A549 (cell line): ENCODE measurements at regions not wholly inside any gene's neighbourhood (a gene's known extent, or its start where the extent isn't known, plus 50 kb on each side); places are given as distances from the start of the nearest gene placed in this dataset.

Experiments
- ATAC-seq, 2 experiments: fragments of 200-7000 bp in 1 of 2; fragments of >200 bp in 1 of 2; cut with Nextera tagmentation in 1 of 2; cut with Tn5 transposase in 1 of 2; 3 replicates each; pipeline versions ENCODE4 v1.8.0 to v1.9.1; 2018 to 2020; ENCODE audit warnings: mild to moderate bottlenecking in 1 of 2, moderate library complexity in 1 of 2
- CTCF ChIA-PET: fragments of 300-600 bp; sonication (Branson Sonifier 250); formaldehyde crosslinking; extraction: SDS; loops from one replicate; lab custom pipeline; 2021; ENCODE audit warnings: antibody characterized with exemption, inconsistent platforms; lab: Yijun Ruan, JAX
- POLR2A ChIA-PET: fragments of 350-600 bp; formaldehyde crosslinking; extraction: SDS; loops from one replicate; lab custom pipeline; 2021; ENCODE audit warnings: antibody characterized with exemption, inconsistent platforms; lab: Yijun Ruan, JAX
- DNase-seq, 2 experiments: peaks; one replicate each; pipeline versions ENCODE4 v3.0.0 to v3.0.0-alpha.2; 2011 to 2016; ENCODE audit warnings: low read depth in 1 of 2, low spot score in 1 of 2
- FAIRE-seq: peaks from 2 replicates; lab custom pipeline; 2011; peaks lifted over from hg19 to GRCh38; lab: Jason Lieb, UNC
- H3K27ac ChIP-seq, 2 experiments: fragments of >200 bp; sonication (Bioruptor Twin); formaldehyde crosslinking; 3 replicates each; pipeline ENCODE4 v1.5.1; 2016 to 2017
- H3K4me1 ChIP-seq: fragments of >200 bp; sonication (Bioruptor Twin); formaldehyde crosslinking; 3 replicates; pipeline ENCODE4 v1.6.1; 2016
- H3K4me2 ChIP-seq: fragments of >200 bp; sonication (Bioruptor Twin); formaldehyde crosslinking; 3 replicates; pipeline ENCODE4 v1.6.1; 2016
- H3K4me3 ChIP-seq: fragments of >200 bp; sonication (Bioruptor Twin); formaldehyde crosslinking; 3 replicates; pipeline ENCODE4 v1.5.1; 2016
- H3K9me3 ChIP-seq: fragments of >200 bp; sonication (Bioruptor Twin); formaldehyde crosslinking; 3 replicates; pipeline ENCODE4 v1.6.1; 2016
- CBX2 ChIP-seq: fragments of 200-600 bp; sonication (generic); IDR thresholded peaks from 2 replicates; pipeline ENCODE4 v1.6.1; 2016; ENCODE audit warnings: low read depth, mild to moderate bottlenecking, borderline replicate concordance
- CHD4 ChIP-seq: fragments of 200-600 bp; sonication (generic); IDR thresholded peaks from 2 replicates; pipeline ENCODE4 v1.6.1; 2016; ENCODE audit warnings: antibody characterized with exemption, mild to moderate bottlenecking, borderline replicate concordance
- CTCF ChIP-seq: fragments of >200 bp; sonication (Bioruptor Twin); formaldehyde crosslinking; IDR thresholded peaks from 3 replicates; pipeline ENCODE4 v1.5.1; 2016
- E2F6 ChIP-seq: IDR thresholded peaks from 2 replicates; pipeline ENCODE4 v1.6.1; 2012; ENCODE audit warnings: low read depth, borderline replicate concordance
- EHF ChIP-seq: fragments of 250-450 bp; sonication (Bioruptor Pico); IDR thresholded peaks from 2 replicates; pipeline ENCODE4 v1.5.0; 2020; ENCODE audit warnings: mild to moderate bottlenecking
- ESRRA ChIP-seq: fragments of 150-350 bp; IDR thresholded peaks from 2 replicates; pipeline ENCODE4 v1.6.1; 2014; ENCODE audit warnings: mild to moderate bottlenecking, low read length, borderline replicate concordance
- FOSB ChIP-seq: fragments of 250-450 bp; sonication (Bioruptor Pico); IDR thresholded peaks from 2 replicates; pipeline ENCODE4 v1.5.0; 2020; ENCODE audit warnings: mild to moderate bottlenecking, moderate library complexity
- FOSL2 ChIP-seq, 2 experiments: fragments of 450-650 bp in 1 of 2; fragments of >200 bp in 1 of 2; sonication (Bioruptor Twin) in 1 of 2; formaldehyde crosslinking; IDR thresholded peaks; 2 replicates each; pipeline versions ENCODE4 v1.5.0 to v1.6.1; 2016 to 2020; ENCODE audit warnings: mild to moderate bottlenecking in 1 of 2, moderate library complexity in 1 of 2
- FOXS1 ChIP-seq: fragments of 250-450 bp; sonication (Bioruptor Pico); IDR thresholded peaks from 2 replicates; pipeline ENCODE4 v1.5.0; 2020; ENCODE audit warnings: mild to moderate bottlenecking, moderate library complexity
- GATA3 ChIP-seq: IDR thresholded peaks from 2 replicates; pipeline ENCODE4 v1.6.1; 2012; ENCODE audit warnings: borderline replicate concordance
- HDAC2 ChIP-seq: fragments of 200-600 bp; sonication (generic); IDR thresholded peaks from 2 replicates; pipeline ENCODE4 v1.6.1; 2016
- HES2 ChIP-seq: fragments of >200 bp; sonication (Bioruptor Twin); formaldehyde crosslinking; IDR thresholded peaks from 2 replicates; pipeline ENCODE4 v1.6.1; 2016
- HOXB5 ChIP-seq: fragments of 250-450 bp; sonication (Bioruptor Pico); IDR thresholded peaks from 2 replicates; pipeline ENCODE4 v1.5.0; 2020; ENCODE audit warnings: mild to moderate bottlenecking, moderate library complexity
- JUNB ChIP-seq: fragments of >200 bp; sonication (Bioruptor Twin); formaldehyde crosslinking; IDR thresholded peaks from 2 replicates; pipeline ENCODE4 v1.6.1; 2016
- KDM5A ChIP-seq: fragments of 200-600 bp; sonication (generic); IDR thresholded peaks from 2 replicates; pipeline ENCODE4 v1.6.1; 2016; ENCODE audit warnings: antibody characterized with exemption, mild to moderate bottlenecking
- NR3C1 ChIP-seq: fragments of >200 bp; sonication (Bioruptor Twin); formaldehyde crosslinking; IDR thresholded peaks from 3 replicates; pipeline ENCODE4 v1.6.1; 2017
- PBX3 ChIP-seq: IDR thresholded peaks from 2 replicates; pipeline ENCODE4 v1.6.1; 2012
- POLR2A ChIP-seq: IDR thresholded peaks from 2 replicates; pipeline ENCODE4 v1.6.1; 2012; ENCODE audit warnings: mild to moderate bottlenecking, low read length
- POLR2AphosphoS2 ChIP-seq: conservative IDR thresholded peaks from 2 replicates; pipeline ENCODE4 v1.6.1; 2012; ENCODE audit warnings: low read length, improper control_type of control experiment, inconsistent platforms
- RAD21 ChIP-seq, 2 experiments: fragments of >200 bp in 1 of 2; sonication (Bioruptor Twin) in 1 of 2; formaldehyde crosslinking in 1 of 2; IDR thresholded peaks in 1 of 2; conservative IDR thresholded peaks in 1 of 2; 2 replicates in 1 of 2; 3 replicates in 1 of 2; pipeline ENCODE4 v1.6.1; 2012 to 2018; ENCODE audit warnings: inconsistent platforms in 1 of 2
- RARB ChIP-seq: fragments of 250-450 bp; sonication (Bioruptor Pico); IDR thresholded peaks from 2 replicates; pipeline ENCODE4 v1.8.0; 2021; ENCODE audit warnings: mild to moderate bottlenecking, moderate library complexity
- RFX5 ChIP-seq: fragments of 450-650 bp; IDR thresholded peaks from 2 replicates; pipeline ENCODE4 v1.7.1; 2014; ENCODE audit warnings: antibody characterized with exemption, mild to moderate bottlenecking, moderate library complexity
- SMC3 ChIP-seq: fragments of >200 bp; sonication (Bioruptor Twin); formaldehyde crosslinking; IDR thresholded peaks from 3 replicates; pipeline ENCODE4 v1.6.1; 2018; ENCODE audit warnings: inconsistent platforms
- SREBF2 ChIP-seq: fragments of 450-650 bp; IDR thresholded peaks from 2 replicates; pipeline ENCODE4 v1.6.1; 2014; ENCODE audit warnings: mild to moderate bottlenecking, moderate library complexity
- TFCP2L1 ChIP-seq: fragments of 250-450 bp; sonication (Bioruptor Pico); IDR thresholded peaks from 2 replicates; pipeline ENCODE4 v1.5.0; 2021; ENCODE audit warnings: mild to moderate bottlenecking
- USF2 ChIP-seq: fragments of 450-650 bp; IDR thresholded peaks from 2 replicates; pipeline ENCODE4 v1.6.1; 2014; ENCODE audit warnings: antibody characterized with exemption
- ZC3H11A ChIP-seq: fragments of 450-650 bp; IDR thresholded peaks from 2 replicates; pipeline ENCODE4 v1.6.1; 2014; ENCODE audit warnings: antibody characterized with exemption, mild to moderate bottlenecking
- ZFP36 ChIP-seq: fragments of 450-650 bp; IDR thresholded peaks from 2 replicates; pipeline ENCODE4 v1.6.1; 2014; ENCODE audit warnings: borderline replicate concordance; ENCODE audit not compliant: partially characterized antibody
- WGBS: methylation state at CpG from one replicate; pipeline ENCODE4 v1.1.6; 2017; ENCODE audit errors: missing lambda C conversion rate; 5-methylcytosine and 5-hydroxymethylcytosine counted together

GRCh38 chr4:62913065-62913464, 1496.2 kb downstream of the TECRL start:
- no peak for ATAC-seq
- TF ChIP-seq CTCF (no peak), GATA3 (no peak), SMC3 (no peak), KDM5A (no peak), USF2 (no peak), HES2 (no peak), FOXS1 (CRISPR knock-in tag) (no peak), ESRRA (no peak), PBX3 (no peak), RAD21 (conservative IDR thresholded peaks at IDR 0.05 in 1 of 2, IDR thresholded peaks at IDR 0.05 in 1 of 2) (no peak), FOSL2 (IDR thresholded peaks at IDR 0.05) (no peak), FOSL2 (CRISPR knock-in tag; IDR thresholded peaks at IDR 0.05) (no peak), POLR2AphosphoS2 (no peak), POLR2A (no peak), HOXB5 (CRISPR knock-in tag) (no peak), ZC3H11A (no peak)
- TF ChIP-seq, all 56 proteins: peak for 0
- POLR2A ChIA-PET: no interaction called here

GRCh38 chr4:62912531-62912930, 1496.7 kb downstream of the TECRL start:
- ATAC-seq: no peak
- WGBS: 5% methylated on average over 1 of the region's 1 CpG
- no peak for TF ChIP-seq TFCP2L1 (CRISPR knock-in tag)
- no peak for TF ChIP-seq HOXB5 (CRISPR knock-in tag)
- TF ChIP-seq CBX2: no peak
- TF ChIP-seq RFX5: no peak
- no peak for TF ChIP-seq GATA3
- no peak for DNase-seq
- H3K4me2 ChIP-seq: no peak overlapping the region; the same call in 2 of the 3 replicates
- no peaks in the 10 kb centered on the region for H3K4me1 ChIP-seq
- H3K27ac ChIP-seq: no peak overlapping the region
- CTCF ChIA-PET: no interaction called here
- H3K9me3 ChIP-seq: no peaks in the 10 kb centered on the region
- POLR2A ChIA-PET: no interaction called here
- FAIRE-seq: no peak
- no peak overlapping the region for H3K4me3 ChIP-seq

More at GRCh38 chr4:62913065-62913464, 1496.2 kb downstream of the TECRL start:
- Histone ChIP-seq H3K4me2 (no peak overlapping the region), H3K4me1 (no peaks in the 10 kb centered on the region), H3K27ac (no peak overlapping the region), H3K4me3 (no peak overlapping the region), H3K9me3 (no peaks in the 10 kb centered on the region)
- FAIRE-seq (no peak), DNase-seq (no peak)
- CTCF ChIA-PET: no interaction called here
- WGBS: 66% methylated on average over 1 of the region's 1 CpG

- H3K4me3 ChIP-seq: no peak overlapping the region
- no peaks in the 10 kb centered on the region for H3K9me3 ChIP-seq
- no peak overlapping the region for H3K4me2 ChIP-seq
- CTCF ChIA-PET: no interaction called here
- POLR2A ChIA-PET: no interaction called here
- no peaks in the 10 kb centered on the region for H3K4me1 ChIP-seq
- DNase-seq: no peak
- no peak for FAIRE-seq
- WGBS: 3% methylated on average over 3 of the region's 3 CpGs
- no peak overlapping the region for H3K27ac ChIP-seq
- ATAC-seq: no peak
- TF ChIP-seq KDM5A (no peak), SMC3 (no peak), CHD4 (no peak), SREBF2 (no peak), ZFP36 (no peak), RARB (no peak), FOSL2 (IDR thresholded peaks at IDR 0.05) (no peak), FOSL2 (CRISPR knock-in tag; IDR thresholded peaks at IDR 0.05) (no peak), USF2 (no peak), NR3C1 (no peak), GATA3 (no peak), E2F6 (no peak), FOSB (CRISPR knock-in tag) (no peak), JUNB (no peak), EHF (CRISPR knock-in tag) (no peak), HDAC2 (no peak), POLR2A (no peak)
Measured at GRCh38 chr4:62909238-62909637, 1500.0 kb downstream of the TECRL start.
